ENCODE measurements at regions not wholly inside any gene's neighbourhood (a gene's known extent, or its start where the extent isn't known, plus 50 kb on each side); places are given as distances from the start of the nearest gene placed in this dataset.

- TF ChIP-seq CTCF (conservative IDR thresholded peaks at IDR 0.05) (no peak), ZFX (IDR thresholded peaks at IDR 0.05) (no peak)
Measured at GRCh38 chr10:52571516-52572182, 200.9 kb downstream of the MBL2 start.

Data from C4-2B (cell line).